CD4-positive, alpha-beta T cell (primary cell): ENCODE measurements at regions not wholly inside any gene's neighbourhood (a gene's known extent, or its start where the extent isn't known, plus 50 kb on each side); places are given as distances from the start of the nearest gene placed in this dataset.

Source experiments
- ATAC-seq: fragments of 200-7000 bp; cut with Tn5 transposase; one replicate; pipeline ENCODE4 v1.10.0; 2022; ENCODE audit warnings: mild to moderate bottlenecking; ENCODE audit not compliant: poor library complexity
- CTCF ChIA-PET: fragments of 350-600 bp; sonication (Branson Sonifier 250); formaldehyde crosslinking; loops from one replicate; lab custom pipeline; 2021; ENCODE audit warnings: antibody characterized with exemption, inconsistent platforms; lab: Charles Lee
- POLR2A ChIA-PET: fragments of 350-600 bp; sonication (Branson Sonifier 250); formaldehyde crosslinking; loops from one replicate; lab custom pipeline; 2021; ENCODE audit warnings: antibody characterized with exemption, inconsistent platforms; lab: Charles Lee
- DNase-seq, 14 experiments: peaks; one replicate each; pipeline ENCODE4 v3.0.0-alpha.2; 2013 to 2020; ENCODE audit warnings: mixed read lengths in 2 of 14
- H3K27ac ChIP-seq, 2 donors: one replicate each; pipeline versions ENCODE4 v1.5.1 to v1.7.0; 2013; ENCODE audit warnings: low read length in 2 of 2, low read depth in 1 of 2, mild to moderate bottlenecking in 1 of 2
- H3K27me3 ChIP-seq, 2 experiments: 1 replicate in 1 of 2; 2 replicates in 1 of 2; pipeline versions ENCODE4 v1.6.1 to v1.7.0; 2013; ENCODE audit warnings: low read length in 2 of 2, control low read depth in 1 of 2, mild to moderate bottlenecking in 1 of 2, moderate library complexity in 1 of 2; ENCODE audit not compliant: insufficient read depth in 2 of 2, control insufficient read depth in 1 of 2
- H3K36me3 ChIP-seq: one replicate; pipeline ENCODE4 v1.6.1; 2013; ENCODE audit warnings: low read length, control low read depth; ENCODE audit not compliant: insufficient read depth
- H3K4me1 ChIP-seq: one replicate; pipeline ENCODE4 v1.6.1; 2013; ENCODE audit warnings: low read length, control low read depth; ENCODE audit not compliant: insufficient read depth
- H3K4me3 ChIP-seq: one replicate; pipeline ENCODE4 v1.5.1; 2013; ENCODE audit warnings: mild to moderate bottlenecking, low read length, moderate library complexity
- H3K9me3 ChIP-seq, 2 experiments: 1 replicate in 1 of 2; 2 replicates in 1 of 2; pipeline versions ENCODE4 v1.6.1 to v1.7.0; 2013; ENCODE audit warnings: low read length in 2 of 2, mild to moderate bottlenecking in 2 of 2, control low read depth in 1 of 2, moderate library complexity in 1 of 2; ENCODE audit not compliant: control insufficient read depth in 1 of 2, insufficient read depth in 1 of 2
- H3K27ac Mint-ChIP-seq: one replicate; pipeline ENCODE4 v1.8.0; 2020; ENCODE audit warnings: mixed read lengths
- H3K27me3 Mint-ChIP-seq: one replicate; pipeline ENCODE4 v1.8.0; 2021; ENCODE audit warnings: mixed read lengths
- H3K36me3 Mint-ChIP-seq: one replicate; pipeline ENCODE4 v1.8.0; 2021; ENCODE audit warnings: low read depth, mixed read lengths
- H3K4me1 Mint-ChIP-seq: one replicate; pipeline ENCODE4 v1.8.0; 2021; ENCODE audit warnings: low read depth, mixed read lengths
- H3K4me3 Mint-ChIP-seq: one replicate; pipeline ENCODE4 v1.8.0; 2020; ENCODE audit warnings: mild to moderate bottlenecking, mixed read lengths
- H3K9me3 Mint-ChIP-seq: one replicate; pipeline ENCODE4 v1.8.0; 2020; ENCODE audit warnings: mixed read lengths
- intact Hi-C, 2 experiments: fragments of 100-400 bp; cut with DNase I in 1 of 2; cut with micrococcal nuclease in 1 of 2; formaldehyde crosslinking; loops; one replicate each; pipeline versions ENCODE4 v1.15.1 to v1.9.0; 2023 to 2025; cut with DNase I, micrococcal nuclease
- TF ChIP-seq, protein P1 (sequence below): fragments of 200-600 bp; IDR thresholded peaks from one replicate; pipeline ENCODE4 v1.8.0; 2022; ENCODE audit warnings: antibody characterized with exemption, mild to moderate bottlenecking

DNA sequence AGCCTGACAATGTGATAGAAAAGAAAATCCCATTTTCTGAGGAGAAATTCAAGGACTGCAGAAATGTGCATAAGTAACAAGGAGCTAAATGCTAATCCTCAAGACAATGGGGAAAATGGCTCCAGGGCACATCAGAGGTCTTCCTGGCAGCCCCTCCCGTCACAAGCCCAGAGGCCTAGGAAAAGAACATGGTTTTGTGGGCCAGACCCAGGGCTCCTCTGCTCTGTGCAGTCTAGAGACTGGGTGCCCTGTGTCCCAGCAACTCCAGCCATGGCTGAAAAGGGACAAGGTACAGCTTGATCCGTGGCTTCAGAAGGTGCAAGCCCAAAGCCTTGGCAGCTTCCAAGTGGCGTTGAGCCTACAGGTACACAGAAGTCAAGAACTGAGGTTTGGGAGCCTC is 176.8 kb upstream of the SUCLG2 start:
- no peak overlapping the region for H3K4me3 Mint-ChIP-seq
- H3K4me1 Mint-ChIP-seq: no peaks in the 10 kb centered on the region
- Histone ChIP-seq H3K4me1 (no peaks in the 10 kb centered on the region), H3K27ac (no peak overlapping the region), H3K36me3 (no peaks in the 10 kb centered on the region), H3K27me3 (no peaks in the 10 kb centered on the region), H3K9me3 (peaks cover 8 to 9% of the 10 kb centered on the region in 2 experiments), H3K4me3 (no peak overlapping the region)
- TF ChIP-seq, protein P1, sequence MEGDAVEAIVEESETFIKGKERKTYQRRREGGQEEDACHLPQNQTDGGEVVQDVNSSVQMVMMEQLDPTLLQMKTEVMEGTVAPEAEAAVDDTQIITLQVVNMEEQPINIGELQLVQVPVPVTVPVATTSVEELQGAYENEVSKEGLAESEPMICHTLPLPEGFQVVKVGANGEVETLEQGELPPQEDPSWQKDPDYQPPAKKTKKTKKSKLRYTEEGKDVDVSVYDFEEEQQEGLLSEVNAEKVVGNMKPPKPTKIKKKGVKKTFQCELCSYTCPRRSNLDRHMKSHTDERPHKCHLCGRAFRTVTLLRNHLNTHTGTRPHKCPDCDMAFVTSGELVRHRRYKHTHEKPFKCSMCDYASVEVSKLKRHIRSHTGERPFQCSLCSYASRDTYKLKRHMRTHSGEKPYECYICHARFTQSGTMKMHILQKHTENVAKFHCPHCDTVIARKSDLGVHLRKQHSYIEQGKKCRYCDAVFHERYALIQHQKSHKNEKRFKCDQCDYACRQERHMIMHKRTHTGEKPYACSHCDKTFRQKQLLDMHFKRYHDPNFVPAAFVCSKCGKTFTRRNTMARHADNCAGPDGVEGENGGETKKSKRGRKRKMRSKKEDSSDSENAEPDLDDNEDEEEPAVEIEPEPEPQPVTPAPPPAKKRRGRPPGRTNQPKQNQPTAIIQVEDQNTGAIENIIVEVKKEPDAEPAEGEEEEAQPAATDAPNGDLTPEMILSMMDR: no peak
- POLR2A ChIA-PET: no interaction called here
- H3K27me3 Mint-ChIP-seq: no peaks in the 10 kb centered on the region
- H3K9me3 Mint-ChIP-seq: peaks cover 13% of the 10 kb centered on the region
- CTCF ChIA-PET: no interaction called here
- H3K27ac Mint-ChIP-seq: no peak overlapping the region
- ATAC-seq: no peak
- no peak for DNase-seq
- H3K36me3 Mint-ChIP-seq: peaks cover 14% of the 10 kb centered on the region
- intact Hi-C loops: no loop called here

DNA sequence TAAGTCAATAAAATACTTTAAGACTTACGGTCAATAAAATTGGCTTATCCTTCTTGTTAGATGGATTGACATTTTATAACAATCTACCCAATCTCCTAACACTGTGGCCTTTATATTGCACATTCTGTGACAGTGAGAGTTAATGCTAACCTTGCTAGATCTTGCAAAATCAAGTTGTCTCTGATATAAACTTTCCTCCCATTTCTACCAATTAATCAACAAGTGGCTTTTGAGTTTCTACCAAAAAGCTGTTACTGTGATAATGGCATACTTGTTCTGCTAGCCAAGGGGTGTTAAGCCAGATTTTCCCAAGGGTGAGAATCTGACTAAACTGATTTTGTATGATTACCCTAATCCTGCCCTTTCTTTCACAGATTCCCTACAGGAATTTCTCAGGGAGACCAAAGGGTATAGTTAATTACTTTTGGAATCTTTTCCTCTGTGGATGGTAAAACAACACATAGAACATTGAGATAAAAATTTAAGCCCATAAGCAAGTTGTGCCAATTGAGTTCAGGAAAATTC is 174.1 kb upstream of the SUCLG2 start:
- H3K27ac ChIP-seq: no peak overlapping the region
- H3K4me1 Mint-ChIP-seq: no peaks in the 10 kb centered on the region
- no peaks in the 10 kb centered on the region for H3K27me3 ChIP-seq
- DNase-seq: no peak
- CTCF ChIA-PET: no interaction called here
- H3K27me3 Mint-ChIP-seq: no peaks in the 10 kb centered on the region
- H3K9me3 ChIP-seq: peaks cover 0 to 9% of the 10 kb centered on the region in 2 experiments
- H3K36me3 ChIP-seq: no peaks in the 10 kb centered on the region
- TF ChIP-seq, protein P1: no peak
- H3K4me3 ChIP-seq: no peak overlapping the region
- no peak overlapping the region for H3K27ac Mint-ChIP-seq
- H3K9me3 Mint-ChIP-seq: peaks cover 10% of the 10 kb centered on the region
- intact Hi-C loops: no loop called here
- no peak for ATAC-seq
- no peak overlapping the region for H3K4me3 Mint-ChIP-seq
- no peaks in the 10 kb centered on the region for H3K4me1 ChIP-seq
- POLR2A ChIA-PET: no interaction called here
- peaks cover 5% of the 10 kb centered on the region for H3K36me3 Mint-ChIP-seq

DNA sequence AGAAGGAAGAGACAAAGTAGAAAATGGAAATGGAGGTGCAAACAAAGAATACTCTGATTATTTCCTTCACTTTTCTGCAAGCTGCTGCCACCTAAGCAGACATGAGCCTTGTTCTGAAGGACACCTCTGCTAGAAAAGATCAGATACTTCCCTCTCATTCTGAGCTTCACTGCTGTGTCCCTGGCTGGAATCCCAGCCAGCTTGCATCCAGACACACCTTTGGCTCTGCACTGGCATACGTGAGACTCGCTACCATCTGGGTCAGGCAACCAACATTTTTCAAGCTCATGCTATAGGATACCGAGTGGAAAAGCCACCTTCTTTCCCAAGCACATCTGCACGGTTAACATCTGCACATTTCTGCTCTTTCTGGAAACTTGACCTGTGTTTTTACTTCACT is 166.7 kb upstream of the SUCLG2 start:
- no peak overlapping the region for H3K27ac ChIP-seq
- intact Hi-C loops: no loop called here
- no peak overlapping the region for H3K4me3 ChIP-seq
- Mint-ChIP-seq H3K4me3 (no peak overlapping the region), H3K27me3 (no peaks in the 10 kb centered on the region), H3K36me3 (no peaks in the 10 kb centered on the region), H3K4me1 (no peaks in the 10 kb centered on the region), H3K27ac (no peak overlapping the region), H3K9me3 (peaks cover 3% of the 10 kb centered on the region)
- no peak for ATAC-seq
- CTCF ChIA-PET: no interaction called here
- no peak for DNase-seq
- H3K4me1 ChIP-seq: no peaks in the 10 kb centered on the region
- TF ChIP-seq, protein P1: no peak
- no peaks in the 10 kb centered on the region for H3K36me3 ChIP-seq
- H3K27me3 ChIP-seq: no peaks in the 10 kb centered on the region
- POLR2A ChIA-PET: no interaction called here
- no peaks in the 10 kb centered on the region for H3K9me3 ChIP-seq
